SK-N-SH treated with all-trans-retinoic acid at 6 μM for 48 hours (cell line): ENCODE measurements at regions not wholly inside any gene's neighbourhood (a gene's known extent, or its start where the extent isn't known, plus 50 kb on each side); places are given as distances from the start of the nearest gene placed in this dataset.

Experiments
- ARNTL ChIP-seq: fragments of 450-650 bp; formaldehyde crosslinking; IDR thresholded peaks from 2 replicates; pipeline ENCODE4 v1.5.0; 2020; ENCODE audit warnings: low read depth, mild to moderate bottlenecking, moderate library complexity, borderline replicate concordance
- CSDC2 ChIP-seq: fragments of 250-450 bp; sonication (Bioruptor Pico); IDR thresholded peaks from 2 replicates; pipeline ENCODE4 v1.5.0; 2020; ENCODE audit warnings: mild to moderate bottlenecking, moderate library complexity
- ESRRG ChIP-seq: fragments of 250-450 bp; sonication (Bioruptor Pico); IDR thresholded peaks from 2 replicates; pipeline ENCODE4 v1.6.1; 2021; ENCODE audit warnings: mild to moderate bottlenecking
- GLIS3 ChIP-seq: fragments of 250-450 bp; sonication (Bioruptor Pico); IDR thresholded peaks from 2 replicates; pipeline ENCODE4 v1.5.0; 2020; ENCODE audit warnings: mild to moderate bottlenecking, moderate library complexity
- OSR1 ChIP-seq: fragments of 250-450 bp; sonication (Bioruptor Pico); IDR thresholded peaks from 2 replicates; pipeline ENCODE4 v1.8.0; 2022; ENCODE audit warnings: moderate library complexity, mild to moderate bottlenecking, inconsistent platforms
- PATZ1 ChIP-seq: fragments of 250-450 bp; sonication (Bioruptor Pico); IDR thresholded peaks from 2 replicates; pipeline ENCODE4 v1.8.0; 2020; ENCODE audit warnings: mild to moderate bottlenecking, moderate library complexity, borderline replicate concordance
- TOX ChIP-seq: fragments of 250-450 bp; sonication (Bioruptor Pico); IDR thresholded peaks from 2 replicates; pipeline ENCODE4 v1.8.0; 2021; ENCODE audit warnings: mild to moderate bottlenecking, moderate library complexity, borderline replicate concordance
- ZC3H10 ChIP-seq: fragments of 250-450 bp; sonication (Bioruptor Pico); IDR thresholded peaks from 2 replicates; pipeline ENCODE4 v1.5.1; 2021; ENCODE audit warnings: mild to moderate bottlenecking, moderate library complexity
- ZFP3 ChIP-seq: fragments of 250-450 bp; sonication (Bioruptor Pico); IDR thresholded peaks from 2 replicates; pipeline ENCODE4 v1.5.0; 2020; ENCODE audit warnings: mild to moderate bottlenecking, moderate library complexity
- ZFP30 ChIP-seq: fragments of 450-650 bp; formaldehyde crosslinking; IDR thresholded peaks from 2 replicates; pipeline ENCODE4 v1.5.0; 2022; ENCODE audit warnings: mild to moderate bottlenecking, moderate library complexity
- ZNF565 ChIP-seq: fragments of 450-650 bp; formaldehyde crosslinking; conservative IDR thresholded peaks from 2 replicates; pipeline ENCODE4 v1.5.0; 2020; ENCODE audit warnings: low read depth, mild to moderate bottlenecking, moderate library complexity
- ZNF70 ChIP-seq: fragments of 450-650 bp; formaldehyde crosslinking; IDR thresholded peaks from 2 replicates; pipeline ENCODE4 v1.5.0; 2020; ENCODE audit warnings: mild to moderate bottlenecking, moderate library complexity
- ZNF8 ChIP-seq: fragments of 450-650 bp; formaldehyde crosslinking; IDR thresholded peaks from 2 replicates; pipeline ENCODE4 v1.5.0; 2020; ENCODE audit warnings: mild to moderate bottlenecking, moderate library complexity
- TF ChIP-seq, protein P1 (sequence below): fragments of 250-450 bp; sonication (Bioruptor Pico); IDR thresholded peaks from 2 replicates; pipeline ENCODE4 v1.8.0; 2021; ENCODE audit warnings: low read depth, mild to moderate bottlenecking, moderate library complexity, borderline replicate concordance

DNA sequence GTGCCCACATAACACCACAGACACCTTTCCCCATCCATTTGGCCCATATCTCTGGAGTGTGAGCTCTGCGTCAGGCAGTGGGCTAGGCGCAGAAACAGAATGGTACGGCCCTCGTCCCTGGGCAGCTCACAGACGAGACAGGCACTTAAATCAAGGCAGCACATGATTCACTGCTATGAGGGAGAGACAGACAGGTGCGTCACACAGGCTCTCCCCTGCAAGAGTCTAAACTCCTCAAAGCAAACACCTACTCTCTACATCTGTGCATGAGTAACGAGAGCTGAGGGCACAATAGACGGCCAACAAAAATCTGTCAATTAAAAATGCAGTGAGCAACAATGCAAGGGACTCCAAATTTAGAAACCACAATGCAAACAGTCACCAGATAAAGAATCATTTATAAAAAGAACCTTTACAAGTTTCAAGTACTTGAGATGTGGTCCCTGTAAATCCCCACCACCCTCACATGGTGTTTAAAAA is 348.9 kb downstream of the UQCRFS1 start:
- no peak for TF ChIP-seq ZFP30
- TF ChIP-seq ZNF565 (CRISPR knock-in tag): no peak
- no peak for TF ChIP-seq PATZ1 (CRISPR knock-in tag)
- TF ChIP-seq OSR1: no peak
- no peak for TF ChIP-seq TOX
- no peak for TF ChIP-seq ZNF70 (CRISPR knock-in tag)
- TF ChIP-seq ESRRG (CRISPR knock-in tag): no peak
- TF ChIP-seq, protein P1, sequence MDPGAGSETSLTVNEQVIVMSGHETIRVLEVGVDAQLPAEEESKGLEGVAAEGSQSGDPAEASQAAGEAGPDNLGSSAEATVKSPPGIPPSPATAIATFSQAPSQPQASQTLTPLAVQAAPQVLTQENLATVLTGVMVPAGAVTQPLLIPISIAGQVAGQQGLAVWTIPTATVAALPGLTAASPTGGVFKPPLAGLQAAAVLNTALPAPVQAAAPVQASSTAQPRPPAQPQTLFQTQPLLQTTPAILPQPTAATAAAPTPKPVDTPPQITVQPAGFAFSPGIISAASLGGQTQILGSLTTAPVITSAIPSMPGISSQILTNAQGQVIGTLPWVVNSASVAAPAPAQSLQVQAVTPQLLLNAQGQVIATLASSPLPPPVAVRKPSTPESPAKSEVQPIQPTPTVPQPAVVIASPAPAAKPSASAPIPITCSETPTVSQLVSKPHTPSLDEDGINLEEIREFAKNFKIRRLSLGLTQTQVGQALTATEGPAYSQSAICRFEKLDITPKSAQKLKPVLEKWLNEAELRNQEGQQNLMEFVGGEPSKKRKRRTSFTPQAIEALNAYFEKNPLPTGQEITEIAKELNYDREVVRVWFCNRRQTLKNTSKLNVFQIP (CRISPR knock-in tag): no peak
- TF ChIP-seq ZNF8 (CRISPR knock-in tag): no peak
- TF ChIP-seq GLIS3 (CRISPR knock-in tag): no peak
- TF ChIP-seq ARNTL (CRISPR knock-in tag): no peak
- TF ChIP-seq CSDC2: no peak
- TF ChIP-seq ZC3H10: no peak
- no peak for TF ChIP-seq ZFP3
